ENCODE measurements at regions not wholly inside any gene's neighbourhood (a gene's known extent, or its start where the extent isn't known, plus 50 kb on each side); places are given as distances from the start of the nearest gene placed in this dataset.
A peak's percentile ranks its signal among the peaks of the same experiment; 100 is the strongest.

DNA sequence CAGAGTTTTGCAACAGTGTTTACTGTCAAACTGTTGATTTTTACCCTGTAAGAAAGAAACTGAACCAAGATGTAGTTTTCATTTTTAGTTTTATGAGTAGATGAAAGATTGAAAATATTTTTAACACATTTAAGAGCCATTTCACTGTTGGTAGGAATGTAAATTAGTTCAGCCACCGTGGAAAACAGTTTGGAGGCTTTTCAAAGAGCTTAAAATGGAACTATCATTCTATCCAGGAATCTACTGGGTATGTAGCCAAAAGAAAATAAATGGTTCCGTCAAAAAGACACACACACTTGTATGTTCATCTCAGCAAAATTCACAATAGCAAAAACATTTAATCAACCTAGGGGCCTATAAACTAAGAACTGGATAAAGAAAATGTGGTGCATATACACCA lies 729.8 kb upstream of the CDH7 start:
- no peak overlapping the region for H3K9ac ChIP-seq (ENCODE audit: low read length in 3 of 3)
- H3K27me3 ChIP-seq (ENCODE audit: control insufficient read depth, insufficient read depth, low read length), result no peaks in the 10 kb centered on the region
- H3K27ac ChIP-seq (ENCODE audit: low read depth in 2 of 2, low read length in 2 of 2), result no peak overlapping the region
- FAIRE-seq (no peak), DNase-seq (no peak)
- no peak for TF ChIP-seq CTCF (IDR thresholded peaks at IDR 0.05; ENCODE audit: borderline replicate concordance, extremely low read depth, insufficient read depth)
- intact Hi-C loops (cut with DNase I), result no loop called here
- peaks cover 0 to 2% (median 0%) of the 10 kb centered on the region in 3 donors for H3K9me3 ChIP-seq (ENCODE audit: control insufficient read depth in 2 of 3, insufficient read depth in 1 of 3, low read length in 3 of 3)
- H3K4me3 ChIP-seq (ENCODE audit: low read length in 3 of 3), result no peak overlapping the region
- no peaks in the 10 kb centered on the region for H3K4me1 ChIP-seq (ENCODE audit: control insufficient read depth in 2 of 3, insufficient read depth in 2 of 3, low read depth in 1 of 3, low read length in 3 of 3)
- no peaks in the 10 kb centered on the region for H3K36me3 ChIP-seq (ENCODE audit: control insufficient read depth in 2 of 3, insufficient read depth in 3 of 3, low read length in 3 of 3)

DNA sequence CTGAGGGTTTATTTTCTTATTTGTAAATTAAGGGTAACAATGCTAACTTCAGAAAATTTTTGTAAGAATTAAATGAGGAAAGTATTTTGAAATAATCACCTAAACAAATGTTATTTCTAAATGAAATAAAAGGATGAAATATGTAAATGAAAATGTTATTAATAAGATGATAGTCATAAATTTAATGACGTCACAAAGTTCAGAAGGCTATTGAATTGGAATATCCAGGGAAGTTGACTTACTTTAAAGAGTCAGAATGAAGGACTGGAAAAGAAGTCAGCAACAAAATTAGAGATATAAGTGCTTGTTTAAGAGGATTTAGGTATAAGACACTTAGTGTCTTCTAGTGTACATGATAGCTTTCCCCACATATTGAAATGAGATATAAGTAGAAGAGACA lies 732.6 kb upstream of the CDH7 start:
- no peak for TF ChIP-seq CTCF (IDR thresholded peaks at IDR 0.05; ENCODE audit: borderline replicate concordance, extremely low read depth, insufficient read depth)
- intact Hi-C loops (cut with DNase I), result no loop called here
- Histone ChIP-seq H3K4me1 (ENCODE audit: control insufficient read depth in 2 of 3, insufficient read depth in 2 of 3, low read depth in 1 of 3, low read length in 3 of 3) (no peaks in the 10 kb centered on the region), H3K4me3 (ENCODE audit: low read length in 3 of 3) (no peak overlapping the region), H3K27me3 (ENCODE audit: control insufficient read depth, insufficient read depth, low read length) (no peaks in the 10 kb centered on the region), H3K9ac (ENCODE audit: low read length in 3 of 3) (no peak overlapping the region), H3K36me3 (ENCODE audit: control insufficient read depth in 2 of 3, insufficient read depth in 3 of 3, low read length in 3 of 3) (no peaks in the 10 kb centered on the region), H3K27ac (ENCODE audit: low read depth in 2 of 2, low read length in 2 of 2) (no peak overlapping the region), H3K9me3 (ENCODE audit: control insufficient read depth in 2 of 3, insufficient read depth in 1 of 3, low read length in 3 of 3) (no peaks in the 10 kb centered on the region)
- FAIRE-seq (no peak), DNase-seq (no peak)

DNA sequence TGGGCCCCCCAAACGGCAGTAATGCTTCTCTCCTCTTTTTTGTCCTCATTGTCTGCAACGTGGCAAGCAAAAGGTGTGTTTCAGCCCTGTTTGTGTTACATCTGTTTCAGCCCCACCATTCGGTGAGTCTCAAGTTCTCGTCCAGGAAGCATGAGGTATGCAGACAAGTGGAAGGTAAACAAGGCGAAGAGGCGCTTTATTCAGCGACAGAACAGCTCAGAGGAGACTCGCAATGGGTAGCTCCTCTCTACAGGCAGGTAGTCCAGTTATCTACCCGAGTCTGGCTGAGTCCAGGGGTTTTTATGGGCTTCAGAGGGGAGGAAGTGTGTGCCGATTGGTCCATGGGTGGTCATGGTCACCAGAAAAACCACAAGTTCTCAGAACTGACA lies 733.4 kb upstream of the CDH7 start:
- no peak overlapping the region for H3K27ac ChIP-seq (ENCODE audit: low read depth in 2 of 2, low read length in 2 of 2)
- no peaks in the 10 kb centered on the region for H3K9me3 ChIP-seq (ENCODE audit: control insufficient read depth in 2 of 3, insufficient read depth in 1 of 3, low read length in 3 of 3)
- no peak for TF ChIP-seq CTCF (IDR thresholded peaks at IDR 0.05; ENCODE audit: borderline replicate concordance, extremely low read depth, insufficient read depth)
- FAIRE-seq, result no peak
- H3K36me3 ChIP-seq (ENCODE audit: control insufficient read depth in 2 of 3, insufficient read depth in 3 of 3, low read length in 3 of 3), result no peaks in the 10 kb centered on the region
- no peak overlapping the region for H3K9ac ChIP-seq (ENCODE audit: low read length in 3 of 3)
- no peaks in the 10 kb centered on the region for H3K4me1 ChIP-seq (ENCODE audit: control insufficient read depth in 2 of 3, insufficient read depth in 2 of 3, low read depth in 1 of 3, low read length in 3 of 3)
- no peak overlapping the region for H3K4me3 ChIP-seq (ENCODE audit: low read length in 3 of 3)
- intact Hi-C loops (cut with DNase I), result no loop called here
- no peak for DNase-seq
- H3K27me3 ChIP-seq (ENCODE audit: control insufficient read depth, insufficient read depth, low read length), result no peaks in the 10 kb centered on the region

DNA sequence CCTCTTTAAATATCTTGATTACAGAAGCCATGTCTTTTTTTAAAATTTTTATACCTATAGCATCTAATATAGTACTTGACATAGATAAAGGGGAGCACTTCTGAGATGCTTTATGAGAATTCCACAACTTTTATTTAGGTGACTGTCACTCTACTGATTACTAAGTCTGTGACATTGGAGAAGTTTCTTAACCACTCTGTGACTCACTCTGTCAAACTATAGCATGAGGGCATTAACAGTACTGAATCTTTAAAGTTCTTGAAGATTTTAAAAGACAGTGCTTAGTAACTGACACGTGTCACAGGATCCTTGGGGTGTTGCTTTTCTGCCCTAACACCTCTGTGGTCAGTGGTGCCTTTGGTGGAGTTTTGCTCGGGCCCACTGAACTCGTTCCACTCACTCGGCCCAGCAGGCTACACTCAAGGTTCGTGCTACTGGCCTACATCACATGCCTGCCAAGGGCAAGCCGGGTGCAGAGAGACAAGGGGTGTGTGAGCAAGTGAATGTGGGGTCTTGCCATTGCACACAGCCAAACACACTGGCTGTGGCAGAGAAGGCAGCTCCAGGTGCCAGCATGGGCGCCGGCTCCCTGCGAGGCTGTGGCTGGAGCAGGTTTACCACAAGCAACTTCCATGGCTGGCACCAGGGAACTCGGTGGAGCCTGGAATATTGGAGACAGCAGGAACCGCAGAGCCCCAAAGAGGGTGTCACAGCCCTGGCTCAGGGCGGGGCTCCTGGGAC lies 734.0 kb upstream of the CDH7 start:
- FAIRE-seq, result no peak
- Histone ChIP-seq H3K9ac (ENCODE audit: low read length in 3 of 3) (no peak overlapping the region), H3K4me1 (ENCODE audit: control insufficient read depth in 2 of 3, insufficient read depth in 2 of 3, low read depth in 1 of 3, low read length in 3 of 3) (no peaks in the 10 kb centered on the region), H3K27ac (ENCODE audit: low read depth in 2 of 2, low read length in 2 of 2) (no peak overlapping the region), H3K9me3 (ENCODE audit: control insufficient read depth in 2 of 3, insufficient read depth in 1 of 3, low read length in 3 of 3) (no peaks in the 10 kb centered on the region), H3K4me3 (ENCODE audit: low read length in 3 of 3) (no peak overlapping the region), H3K27me3 (ENCODE audit: control insufficient read depth, insufficient read depth, low read length) (no peaks in the 10 kb centered on the region), H3K36me3 (ENCODE audit: control insufficient read depth in 2 of 3, insufficient read depth in 3 of 3, low read length in 3 of 3) (no peaks in the 10 kb centered on the region)
- intact Hi-C loops (cut with DNase I), result no loop called here
- DNase-seq, result peak in 1 of 5 donors; percentile 55
- no peak for TF ChIP-seq CTCF (IDR thresholded peaks at IDR 0.05; ENCODE audit: borderline replicate concordance, extremely low read depth, insufficient read depth)

Measured in kidney (tissue), 13 donors.